ENCODE measurements at regions not wholly inside any gene's neighbourhood (a gene's known extent, or its start where the extent isn't known, plus 50 kb on each side); places are given as distances from the start of the nearest gene placed in this dataset.

DNA sequence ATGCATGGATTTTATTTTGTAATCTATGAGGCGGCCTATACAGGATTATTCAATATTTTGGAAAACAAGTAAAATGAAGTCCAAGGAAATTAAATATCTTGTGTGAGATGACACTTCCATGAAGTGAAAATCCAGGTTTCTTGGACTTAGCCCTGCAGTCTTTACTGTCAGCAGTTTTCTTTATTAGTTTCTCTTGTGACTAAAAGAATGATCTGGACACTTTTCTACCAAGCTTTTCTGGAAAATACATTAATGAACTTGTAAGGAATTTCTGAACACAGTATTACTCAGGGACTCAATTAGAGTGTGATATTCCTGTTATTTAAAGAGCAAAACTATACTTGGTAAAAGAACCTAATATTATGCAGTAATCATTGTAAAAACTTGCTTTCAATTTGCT, 610.4 kb upstream of the SLC8A1 start:
- no peak for DNase-seq (ENCODE audit: low read depth)

DNA sequence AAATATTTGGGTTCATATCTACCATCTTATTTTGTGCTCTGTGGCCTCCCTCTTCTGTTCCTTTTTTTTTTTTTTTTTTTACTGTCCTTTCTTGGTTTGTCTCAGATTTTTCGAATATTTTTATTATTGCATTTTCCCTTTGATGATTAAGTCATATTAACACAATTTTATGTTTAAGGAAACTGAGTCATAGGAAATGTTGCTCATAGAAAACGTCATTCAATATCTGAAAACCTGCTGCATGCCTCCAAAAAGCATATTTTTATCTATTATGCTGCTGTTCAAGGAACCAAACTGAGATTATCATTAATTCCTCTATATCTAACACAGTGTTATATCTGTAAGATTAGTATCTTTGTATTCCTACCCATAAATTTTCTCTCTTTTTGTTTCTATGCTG, 614.3 kb upstream of the SLC8A1 start:
- DNase-seq (ENCODE audit: low read depth): no peak

DNA sequence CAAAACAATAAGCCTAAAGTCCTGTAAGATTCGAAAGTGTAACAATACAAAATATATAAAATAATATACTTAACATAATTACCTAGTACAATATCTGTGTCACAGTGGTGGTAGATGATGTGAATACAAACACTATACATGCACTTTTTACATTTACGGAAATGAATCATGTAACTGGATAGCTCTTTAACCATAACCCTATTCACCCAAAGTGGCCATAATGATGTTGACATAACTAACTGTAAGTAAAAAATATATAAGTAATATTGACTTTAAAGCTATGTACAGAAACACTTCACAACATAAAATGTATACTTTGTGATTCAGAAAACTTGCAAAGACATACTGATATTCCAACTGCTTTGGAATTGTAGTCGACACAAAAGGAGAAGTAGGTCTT, 616.9 kb upstream of the SLC8A1 start:
- DNase-seq (ENCODE audit: low read depth): no peak

DNA sequence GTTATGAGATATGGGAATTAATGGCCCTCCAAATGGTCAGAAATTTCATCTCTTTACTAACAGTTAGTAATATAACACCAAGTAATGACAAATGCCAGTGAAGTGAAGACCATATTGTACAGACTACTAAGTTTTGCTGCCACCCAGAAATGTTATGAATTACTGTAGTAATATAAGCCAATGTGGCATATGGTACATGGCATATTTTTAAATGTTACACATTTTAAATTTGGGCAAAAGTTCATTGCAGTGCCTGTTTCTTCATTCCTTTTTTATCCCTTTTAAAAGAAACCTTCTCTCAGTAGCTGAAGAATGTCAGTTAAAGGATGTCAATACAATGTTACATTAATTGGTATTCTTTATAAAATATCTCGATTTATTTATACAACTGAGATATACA, 626.5 kb upstream of the SLC8A1 start:
- no peak for DNase-seq (ENCODE audit: low read depth)

DNA sequence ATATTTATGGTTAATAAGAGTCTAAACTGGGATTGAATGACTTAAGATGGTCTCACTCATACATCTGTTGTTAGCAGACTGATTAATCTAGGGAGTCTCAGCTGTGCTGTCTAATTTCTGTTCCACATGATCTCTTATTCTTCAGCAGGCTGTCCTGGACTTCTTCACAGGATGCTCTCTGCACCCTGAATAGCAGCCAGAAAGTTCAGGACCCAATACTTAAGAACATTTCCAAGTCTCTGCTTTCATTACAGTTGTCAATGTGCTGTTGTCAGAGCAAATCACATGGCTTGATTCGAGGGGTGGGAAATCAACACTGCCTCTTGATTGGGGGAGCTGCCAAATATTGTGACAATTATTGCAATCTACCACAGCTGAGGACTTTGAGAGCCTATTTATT, 627.1 kb upstream of the SLC8A1 start:
- no peak for DNase-seq (ENCODE audit: low read depth)

DNA sequence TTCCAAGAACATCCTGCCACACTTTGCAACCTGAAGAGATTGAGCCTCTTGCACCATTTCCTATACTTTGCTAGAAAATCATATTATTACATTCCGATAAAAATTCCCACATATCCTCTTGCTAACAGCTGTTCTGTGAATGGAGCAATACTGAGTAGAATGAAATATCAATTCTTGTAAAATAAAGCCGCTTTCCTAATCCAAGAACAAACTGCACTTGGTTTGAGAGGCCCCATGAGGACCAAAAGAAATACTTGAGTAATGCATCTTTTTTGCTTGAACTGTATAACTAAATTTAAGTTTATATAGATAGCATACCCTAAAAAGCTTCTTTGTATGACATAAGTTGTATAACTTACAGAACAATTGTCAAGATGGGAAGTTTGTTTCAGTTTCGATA, 632.4 kb upstream of the SLC8A1 start:
- no peak for DNase-seq (ENCODE audit: low read depth)

DNA sequence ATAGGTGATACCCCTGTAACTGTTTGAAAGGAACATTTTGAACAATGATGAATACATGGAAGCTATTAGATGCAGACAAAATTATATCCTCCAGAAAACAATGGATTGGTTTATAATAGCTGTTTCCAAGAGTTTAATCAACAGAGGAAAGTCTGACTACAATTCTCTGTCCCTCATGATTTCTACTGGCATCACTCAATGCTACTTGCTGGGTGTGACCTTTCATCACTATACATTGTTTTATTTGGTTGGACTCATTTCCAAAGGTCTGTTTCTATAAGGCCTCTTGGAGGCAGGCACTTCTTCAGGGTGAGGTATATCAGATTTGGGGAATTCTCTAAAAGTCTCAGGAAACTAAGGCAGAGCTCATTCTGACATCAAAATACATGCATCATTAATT, 636.1 kb upstream of the SLC8A1 start:
- DNase-seq (ENCODE audit: low read depth): no peak

DNA sequence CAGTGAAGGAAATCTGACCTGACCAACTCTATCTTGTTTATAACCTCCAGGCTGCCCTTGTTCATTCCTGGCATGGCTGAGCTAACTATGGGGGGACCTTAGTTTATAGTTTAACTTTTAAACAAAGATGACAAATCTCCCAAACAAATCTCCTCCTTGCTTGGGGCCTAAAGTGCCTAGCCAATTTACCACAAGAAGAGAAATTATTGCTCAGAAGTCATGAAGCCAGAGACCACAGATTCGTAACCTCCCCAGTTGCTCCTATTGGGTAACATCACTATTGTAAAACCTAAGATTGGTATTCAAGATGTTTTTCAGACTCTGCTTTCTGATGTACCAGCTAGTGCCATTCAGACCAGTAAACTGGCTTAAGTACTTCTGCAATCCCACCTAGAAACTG, 649.4 kb upstream of the SLC8A1 start:
- DNase-seq (ENCODE audit: low read depth): no peak

DNA sequence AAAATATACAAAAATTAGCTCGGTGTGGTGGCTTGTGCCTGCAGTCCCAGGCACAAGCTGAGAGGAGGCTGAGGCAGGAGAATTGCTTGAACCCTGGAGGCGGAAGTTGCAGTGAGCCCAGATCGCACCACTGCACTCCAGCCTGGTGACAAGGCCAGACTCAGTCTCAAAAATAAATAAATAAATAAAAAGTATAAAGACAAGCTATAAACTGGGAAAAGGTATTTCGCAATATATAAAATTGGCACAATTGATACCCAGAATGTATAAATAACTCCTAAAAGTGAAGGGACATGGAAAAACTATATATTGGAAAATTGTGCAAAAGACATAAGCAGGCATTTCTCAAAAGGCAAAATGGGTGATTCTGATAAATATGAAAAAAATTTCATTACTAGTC, 657.9 kb upstream of the SLC8A1 start:
- no peak for DNase-seq (ENCODE audit: low read depth)

DNA sequence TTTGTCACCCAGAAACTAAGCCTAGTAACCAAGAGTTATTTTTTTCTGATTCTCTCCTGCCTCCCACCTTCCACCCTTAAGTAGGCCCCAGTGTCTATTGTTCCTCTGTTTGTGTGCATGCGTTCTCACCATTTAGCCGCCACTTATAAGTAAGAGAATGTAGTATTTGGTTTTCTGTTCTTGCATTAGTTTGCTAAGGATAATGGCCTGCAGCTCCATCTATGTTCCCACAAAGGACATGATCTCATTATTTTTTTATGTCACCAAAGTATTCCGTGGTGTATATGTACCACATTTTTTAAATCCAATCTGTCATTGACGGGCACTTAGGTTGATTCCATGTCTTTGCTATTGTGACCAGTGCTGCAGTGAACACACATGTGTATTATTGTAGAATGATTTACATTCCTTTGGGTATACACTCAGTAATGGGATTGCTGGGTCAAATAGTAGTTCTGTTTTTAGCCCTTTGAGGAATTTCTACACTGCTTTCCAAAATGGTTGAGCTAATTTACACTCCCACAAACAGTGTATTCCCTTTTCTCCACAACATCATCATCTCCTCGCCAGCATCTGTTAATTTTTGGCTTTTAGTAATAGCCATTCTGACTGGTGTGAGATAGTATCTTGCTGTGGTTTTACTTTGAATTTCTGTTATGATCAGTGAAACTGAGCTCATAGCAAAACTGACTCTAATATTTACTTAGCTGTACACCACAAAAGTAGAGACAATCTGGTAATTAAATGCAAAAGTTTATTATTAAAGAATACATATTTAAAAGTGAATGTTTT, 660.1 kb upstream of the SLC8A1 start:
- no peak for DNase-seq (ENCODE audit: low read depth)

DNA sequence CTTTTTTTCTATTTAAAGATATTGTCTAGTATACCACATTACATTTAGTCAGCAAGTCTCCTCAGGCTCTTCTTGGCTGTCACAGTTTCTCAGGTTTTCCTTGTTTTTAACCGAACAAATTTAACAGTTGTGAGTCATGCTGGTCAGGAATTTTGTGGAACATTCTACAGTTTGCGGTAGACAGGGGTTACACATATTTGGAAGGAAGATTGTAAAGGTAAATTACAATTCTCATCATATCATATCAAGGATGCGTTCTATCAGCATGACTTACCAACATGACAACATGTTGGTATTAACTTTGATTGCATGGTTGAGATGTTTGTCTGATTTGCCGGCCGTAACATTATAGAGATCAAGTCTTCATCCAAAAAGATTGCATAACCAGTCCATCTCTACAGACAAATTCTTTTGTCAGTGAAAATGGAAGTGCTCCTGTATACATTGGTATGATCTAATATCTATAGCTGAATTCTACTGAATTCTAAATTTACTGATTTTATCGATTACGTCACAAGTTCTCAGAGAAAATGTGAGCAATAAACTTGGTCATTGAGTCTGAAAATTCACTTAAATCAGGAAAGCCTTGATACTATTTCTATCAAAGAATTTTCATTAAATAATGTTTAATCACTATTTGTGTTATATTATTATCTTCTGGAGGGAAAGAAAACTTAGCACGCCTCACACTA, 664.4 kb upstream of the SLC8A1 start:
- no peak for DNase-seq (ENCODE audit: low read depth)

DNA sequence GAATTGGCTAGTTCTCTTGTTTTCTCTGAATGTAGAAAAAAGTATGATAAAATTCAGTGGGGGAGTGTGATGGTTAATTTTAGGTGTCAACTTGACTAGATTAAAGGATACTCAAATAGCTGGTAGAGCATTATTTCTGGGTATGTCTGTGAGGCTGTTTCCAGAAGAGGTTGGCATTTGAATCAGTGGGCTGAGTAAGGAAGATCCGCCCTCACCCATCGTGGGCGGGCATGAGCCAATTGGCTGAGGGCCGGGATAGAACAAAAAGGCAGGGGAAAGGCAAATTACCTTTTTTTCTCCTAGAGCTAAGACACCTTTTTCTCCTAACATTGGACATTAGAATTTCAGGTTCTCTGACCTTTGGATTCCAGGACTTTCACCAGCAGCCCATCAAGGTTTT, 667.6 kb upstream of the SLC8A1 start:
- DNase-seq (ENCODE audit: low read depth): no peak

DNA sequence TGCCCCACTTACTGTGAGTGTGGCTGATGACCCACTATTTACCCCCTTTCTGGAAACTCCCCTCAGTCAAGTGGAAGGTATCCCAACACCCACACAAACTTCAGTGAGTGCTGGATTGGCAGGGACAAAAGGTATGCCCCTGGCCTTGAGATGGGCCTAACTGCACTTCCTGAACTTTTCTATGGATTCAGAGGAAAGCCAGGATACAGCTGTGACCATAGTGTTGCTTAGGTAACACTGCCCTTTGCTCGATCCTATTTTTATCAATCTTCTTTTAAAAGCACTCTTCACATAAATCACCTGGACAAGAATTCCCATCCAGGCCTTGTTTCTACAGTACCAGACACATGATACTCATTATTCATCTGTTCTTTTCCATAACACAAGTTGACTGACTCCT, 671.5 kb upstream of the SLC8A1 start:
- no peak for DNase-seq (ENCODE audit: low read depth)

DNA sequence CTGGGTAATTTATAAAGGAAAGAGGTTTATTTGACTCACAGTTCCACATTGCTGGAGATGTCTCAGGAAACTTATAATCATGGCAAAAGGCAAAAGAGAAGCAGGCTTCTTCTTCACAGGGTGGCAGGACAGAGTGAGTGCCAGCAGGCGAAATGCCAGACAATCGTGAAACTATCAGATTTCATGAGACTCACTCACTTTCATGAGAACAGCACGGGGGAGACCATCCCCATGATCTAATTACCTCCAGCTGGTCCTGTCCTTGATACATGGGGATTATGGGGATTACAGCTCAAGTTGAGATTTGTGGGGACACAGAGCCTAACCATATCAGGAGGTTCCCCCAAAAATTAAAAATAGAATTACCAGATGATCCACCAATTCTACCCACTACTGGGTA, 675.5 kb upstream of the SLC8A1 start:
- DNase-seq (ENCODE audit: low read depth): no peak

DNA sequence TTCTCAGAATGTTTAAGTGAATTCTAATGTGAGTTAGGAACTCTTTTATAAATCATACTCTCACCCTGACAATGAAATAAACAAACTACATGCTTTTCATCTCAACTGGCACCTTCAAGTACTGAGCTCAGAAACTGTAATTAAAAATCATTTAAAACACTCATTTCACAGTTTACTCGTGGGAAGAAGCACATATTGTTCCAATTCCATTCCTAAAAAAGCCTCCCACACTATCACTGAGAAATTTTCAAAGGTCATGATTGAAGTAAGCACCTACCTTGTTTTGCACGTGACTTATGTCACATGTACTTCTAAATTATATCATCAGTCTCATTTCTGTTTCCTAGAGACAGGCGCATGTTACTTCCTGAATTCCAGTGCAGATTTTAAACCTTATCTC, 678.1 kb upstream of the SLC8A1 start:
- DNase-seq (ENCODE audit: low read depth): no peak

DNA sequence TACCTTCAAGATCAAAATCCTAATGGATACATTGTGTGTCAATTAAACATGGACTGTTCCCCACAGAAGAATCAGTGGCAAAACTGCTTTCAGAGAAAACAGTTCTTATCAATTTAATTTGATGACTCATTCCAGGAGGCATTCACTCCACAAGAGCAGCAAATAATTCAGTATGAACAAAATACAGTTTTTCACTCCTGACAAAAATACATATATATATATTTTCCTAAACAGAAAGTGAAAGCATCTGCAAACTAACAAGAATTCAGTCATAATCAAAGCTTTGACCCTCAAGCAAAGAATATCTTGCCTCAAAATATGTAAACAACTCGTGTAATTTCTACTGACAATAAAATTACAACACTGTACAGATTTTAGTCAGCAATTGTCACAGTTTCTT, 685.1 kb upstream of the SLC8A1 start:
- DNase-seq (ENCODE audit: low read depth): no peak

DNA sequence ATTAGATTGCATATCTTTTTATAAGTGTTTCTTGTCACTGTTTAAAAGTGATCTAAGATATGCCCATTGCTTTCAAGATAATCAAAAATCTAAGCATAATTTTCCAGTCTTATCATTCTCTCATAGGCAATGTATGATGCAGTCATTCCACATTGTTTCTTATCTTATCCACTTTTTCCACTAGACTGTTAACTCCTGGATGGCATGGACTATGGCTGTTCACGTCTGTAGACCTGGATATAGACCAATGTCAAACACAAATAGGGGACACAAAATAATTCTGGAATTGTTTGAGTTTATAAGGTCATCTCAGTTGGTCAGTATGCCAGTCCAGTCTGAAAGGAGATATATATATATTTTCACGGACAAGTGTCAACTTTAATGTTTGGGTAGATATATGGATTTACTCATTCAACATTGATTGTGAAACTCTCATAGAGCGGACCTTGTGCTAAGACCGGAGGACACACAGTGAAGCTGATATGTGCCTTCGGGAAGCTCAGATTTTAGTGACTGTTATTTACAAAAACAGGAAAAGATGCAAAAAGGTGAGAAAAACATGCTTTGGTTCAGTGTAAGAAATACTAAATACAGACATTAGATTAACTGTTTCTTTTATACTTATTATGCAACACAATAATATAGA, 689.4 kb upstream of the SLC8A1 start:
- DNase-seq (ENCODE audit: low read depth): no peak

DNA sequence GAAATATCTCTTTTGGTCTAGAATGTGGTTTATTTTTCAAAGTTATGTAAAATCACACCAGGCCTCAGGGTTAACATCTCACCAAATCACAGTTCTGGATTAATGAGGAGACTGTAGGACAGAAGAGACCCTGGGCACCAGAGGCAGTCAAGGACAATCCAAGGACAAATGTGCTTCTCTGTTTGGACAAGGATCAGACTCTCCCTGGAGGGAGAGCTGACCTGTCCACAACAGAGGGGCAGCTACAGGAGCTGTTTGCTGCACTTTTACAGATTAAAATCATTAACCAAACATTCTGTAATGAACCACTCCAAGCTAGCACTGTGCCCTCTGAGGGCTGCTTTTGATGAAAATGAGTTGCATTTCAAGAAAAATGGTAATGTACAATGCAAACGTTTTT, 690.6 kb upstream of the SLC8A1 start:
- no peak for DNase-seq (ENCODE audit: low read depth)

DNA sequence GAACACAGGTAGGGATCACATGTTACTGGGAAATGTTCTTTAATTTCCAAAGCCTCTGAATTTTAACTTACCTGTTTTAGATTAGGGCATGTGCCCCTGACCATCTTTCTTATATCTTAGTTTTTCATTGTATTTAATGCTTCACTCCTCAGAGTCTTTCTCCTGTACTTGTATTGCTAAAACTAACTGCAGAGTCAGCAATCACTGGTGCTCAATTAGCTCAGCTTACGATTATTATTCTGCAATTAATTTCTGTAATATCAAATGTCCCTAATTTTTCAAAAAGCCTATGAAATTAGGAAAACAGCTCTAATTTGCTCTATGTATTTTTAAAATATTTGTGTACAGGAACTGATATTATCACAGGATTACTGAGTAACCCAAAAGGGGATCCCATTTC, 693.2 kb upstream of the SLC8A1 start:
- DNase-seq (ENCODE audit: low read depth): no peak

DNA sequence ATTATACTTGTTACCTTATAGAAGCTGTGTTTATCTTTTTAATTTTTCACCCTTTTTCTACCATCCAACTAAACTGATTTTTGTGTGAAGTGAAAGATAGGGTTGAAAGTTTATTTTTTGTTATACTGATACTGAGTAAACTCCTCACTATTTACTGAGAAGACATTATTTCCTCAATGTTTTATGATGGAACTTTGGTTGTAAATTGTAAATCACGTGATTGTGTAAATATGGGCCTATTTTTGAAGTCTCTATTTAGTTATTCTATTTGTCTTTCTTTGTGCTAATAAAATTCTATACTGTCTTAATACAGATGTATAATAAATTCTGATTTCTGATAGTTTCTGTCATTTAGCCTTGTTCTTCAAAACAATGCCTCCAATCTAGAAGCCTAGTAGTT, 697.2 kb upstream of the SLC8A1 start:
- DNase-seq (ENCODE audit: low read depth): no peak

DNA sequence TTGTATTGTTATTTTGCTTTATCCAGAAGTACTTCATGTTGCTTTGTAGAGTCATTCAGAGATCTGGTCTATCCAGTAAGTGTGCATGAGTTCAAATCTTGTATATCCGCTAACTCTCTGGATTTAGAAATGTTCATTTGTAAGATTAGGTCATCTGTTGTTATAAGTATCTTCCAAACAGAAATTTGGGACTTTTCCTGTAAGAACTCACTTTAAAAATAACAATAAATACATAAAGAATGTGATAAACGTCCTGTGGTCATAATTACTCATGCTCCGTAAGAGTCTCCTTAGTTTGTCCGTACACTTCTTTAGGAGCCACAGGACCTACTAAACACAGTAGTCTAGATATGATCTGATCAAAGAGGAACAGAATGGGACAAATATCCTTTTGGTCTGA, 699.9 kb upstream of the SLC8A1 start:
- DNase-seq (ENCODE audit: low read depth): no peak

DNA sequence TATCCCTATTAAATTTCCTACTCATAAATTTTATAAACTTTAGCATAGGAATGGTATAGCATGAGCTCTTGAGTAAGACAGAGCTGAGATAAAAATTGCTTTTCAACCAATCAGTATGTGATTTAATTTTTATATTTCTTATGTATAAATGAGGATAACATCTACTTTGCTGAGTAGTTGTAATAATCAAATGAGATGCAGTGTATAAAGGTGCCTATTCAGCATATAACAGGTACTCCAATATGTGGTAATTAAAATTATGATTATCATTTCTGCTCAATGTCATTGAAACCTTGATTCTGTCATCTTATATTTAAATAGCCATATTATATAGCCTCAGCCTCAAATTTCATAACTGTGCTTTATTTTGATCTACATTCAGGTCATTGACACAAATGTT, 700.4 kb upstream of the SLC8A1 start:
- DNase-seq (ENCODE audit: low read depth): no peak

DNA sequence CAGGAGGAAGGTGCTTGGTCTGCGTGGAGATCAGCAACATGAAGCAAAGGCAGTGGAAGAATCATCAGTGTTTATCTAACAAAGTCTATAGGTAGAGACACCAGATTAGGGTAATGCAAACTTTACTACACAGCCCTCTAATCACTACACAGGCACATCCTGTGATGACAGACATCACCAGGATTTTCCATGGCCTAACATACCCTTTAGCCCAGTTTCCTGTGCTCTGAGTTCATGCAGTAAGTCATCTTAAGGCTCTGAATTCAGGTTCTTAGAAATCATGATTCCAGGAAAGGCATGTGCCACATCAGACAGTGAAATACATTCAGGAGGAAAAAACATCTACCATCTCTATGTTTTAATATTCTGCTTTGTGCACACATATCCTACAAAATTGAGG, 708.5 kb upstream of the SLC8A1 start:
- DNase-seq (ENCODE audit: low read depth): no peak

DNA sequence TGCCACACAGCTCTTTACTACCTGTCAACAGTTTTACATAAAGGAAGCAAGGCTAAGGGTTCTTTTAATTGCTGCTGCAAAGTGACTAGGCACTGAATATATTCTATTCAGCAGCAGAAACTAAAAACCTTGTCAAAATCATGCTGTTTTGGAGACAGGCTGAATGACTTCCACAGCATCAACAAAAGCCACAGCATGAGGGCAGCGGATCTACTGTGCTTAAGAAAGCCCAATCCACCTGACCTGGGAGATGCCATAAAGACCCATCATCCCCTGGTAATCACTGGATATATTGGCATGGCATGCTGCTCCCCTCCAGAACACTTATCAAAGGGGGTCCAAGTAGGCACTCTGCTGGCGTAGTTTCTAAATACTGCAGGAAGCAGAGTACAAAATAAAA, 715.1 kb upstream of the SLC8A1 start:
- DNase-seq (ENCODE audit: low read depth): no peak

Measured in EH (cell line).